GM18861 (cell line): ENCODE measurements at regions not wholly inside any gene's neighbourhood (a gene's known extent, or its start where the extent isn't known, plus 50 kb on each side); places are given as distances from the start of the nearest gene placed in this dataset.
"Not testable (repeated sequence)": the region's sequence is repeated elsewhere in the genome, so short reads cannot be mapped to it uniquely, and the experiment has no call there.

Source experiments
- ATAC-seq: cut with Tn5 transposase; IDR thresholded peaks from one replicate; pipeline ENCODE4 v1.9.1; 2021; ENCODE audit not compliant: unreplicated experiment

- ATAC-seq: no peak
Observed at GRCh38 chr1:182235604-182235951, 156.0 kb downstream of the GLUL start.

GRCh38 chr1:182229921-182230491, 161.6 kb downstream of the GLUL start:
- no peak for ATAC-seq

GRCh38 chr1:182229451-182229850, 162.1 kb downstream of the GLUL start:
- ATAC-seq: no peak

- ATAC-seq: no peak
Observed at GRCh38 chr1:182227864-182228547, 163.6 kb downstream of the GLUL start.

- ATAC-seq: no peak
Observed at GRCh38 chr1:182226618-182227017, 165.0 kb downstream of the GLUL start.

GRCh38 chr1:182225755-182226154, 164.2 kb upstream of the ZNF648 start:
- ATAC-seq: not testable (repeated sequence)

GRCh38 chr1:182221990-182222389, 160.5 kb upstream of the ZNF648 start:
- ATAC-seq: not testable (repeated sequence)

GRCh38 chr1:182221367-182221766, 159.9 kb upstream of the ZNF648 start:
- not testable (repeated sequence) for ATAC-seq

GRCh38 chr1:182217967-182218366, 156.5 kb upstream of the ZNF648 start:
- ATAC-seq: no peak

GRCh38 chr1:182217071-182217470, 155.6 kb upstream of the ZNF648 start:
- ATAC-seq: no peak

- ATAC-seq: no peak
Observed at GRCh38 chr1:182215764-182216163, 154.3 kb upstream of the ZNF648 start.

- no peak for ATAC-seq
Observed at GRCh38 chr1:182213163-182213562, 151.7 kb upstream of the ZNF648 start.

GRCh38 chr1:182211386-182211785, 149.9 kb upstream of the ZNF648 start:
- ATAC-seq: no peak

- no peak for ATAC-seq
Observed at GRCh38 chr1:182210417-182210816, 148.9 kb upstream of the ZNF648 start.

GRCh38 chr1:182207300-182207699, 145.8 kb upstream of the ZNF648 start:
- ATAC-seq: no peak

- no peak for ATAC-seq
Observed at GRCh38 chr1:182206626-182207239, 145.2 kb upstream of the ZNF648 start.

GRCh38 chr1:182205351-182206022, 144.0 kb upstream of the ZNF648 start:
- no peak for ATAC-seq

- ATAC-seq: no peak
Observed at GRCh38 chr1:182203191-182203875, 141.8 kb upstream of the ZNF648 start.

GRCh38 chr1:182201490-182201889, 140.0 kb upstream of the ZNF648 start:
- ATAC-seq: not testable (repeated sequence)

- ATAC-seq: no peak
Observed at GRCh38 chr1:182200025-182200812, 138.7 kb upstream of the ZNF648 start.
